Neutrophil (primary cell): ENCODE measurements at regions not wholly inside any gene's neighbourhood (a gene's known extent, or its start where the extent isn't known, plus 50 kb on each side); places are given as distances from the start of the nearest gene placed in this dataset.

Experiments used
- H3K27ac ChIP-seq: fragments of 200-600 bp; sonication (generic); 2 replicates; pipeline ENCODE4 v1.5.1; 2016; ENCODE audit warnings: mild to moderate bottlenecking, moderate library complexity
- H3K27me3 ChIP-seq: fragments of 200-600 bp; sonication (generic); 2 replicates; pipeline ENCODE4 v1.6.0; 2016; ENCODE audit warnings: mild to moderate bottlenecking
- H3K36me3 ChIP-seq: fragments of 200-600 bp; sonication (generic); 2 replicates; pipeline ENCODE4 v1.5.1; 2017
- H3K4me1 ChIP-seq, 2 experiments: fragments of 200-600 bp in 1 of 2; sonication (generic) in 1 of 2; 1 replicate in 1 of 2; 2 replicates in 1 of 2; pipeline versions ENCODE4 v1.5.1 to v1.6.1; 2013 to 2016; ENCODE audit warnings: low read depth in 1 of 2, low read length in 1 of 2, mild to moderate bottlenecking in 1 of 2, moderate library complexity in 1 of 2; ENCODE audit not compliant: control insufficient read depth in 1 of 2, insufficient read depth in 1 of 2
- H3K4me3 ChIP-seq, 2 experiments: fragments of 200-600 bp in 1 of 2; sonication (generic) in 1 of 2; 1 replicate in 1 of 2; 2 replicates in 1 of 2; pipeline ENCODE4 v1.5.1; 2013 to 2016; ENCODE audit warnings: low read depth in 1 of 2, low read length in 1 of 2, mild to moderate bottlenecking in 1 of 2, moderate library complexity in 1 of 2
- H3K9me3 ChIP-seq: fragments of 200-600 bp; sonication (generic); 2 replicates; pipeline ENCODE4 v1.5.1; 2016
- CTCF ChIP-seq: fragments of 200-600 bp; sonication (generic); IDR thresholded peaks from 2 replicates; pipeline ENCODE4 v1.5.1; 2016; ENCODE audit warnings: antibody characterized with exemption

- no peaks in the 10 kb centered on the region for H3K4me1 ChIP-seq
- H3K27ac ChIP-seq, result no peak overlapping the region
- no peaks in the 10 kb centered on the region for H3K27me3 ChIP-seq
- H3K9me3 ChIP-seq, result no peaks in the 10 kb centered on the region
- no peak for TF ChIP-seq CTCF
- H3K4me3 ChIP-seq, result no peak overlapping the region
- H3K36me3 ChIP-seq, result no peaks in the 10 kb centered on the region
Observed at GRCh38 chr12:92495108-92495507, 207.7 kb upstream of the PLEKHG7 start.

- no peak for TF ChIP-seq CTCF
- H3K4me3 ChIP-seq, result no peak overlapping the region
- no peaks in the 10 kb centered on the region for H3K4me1 ChIP-seq
- no peaks in the 10 kb centered on the region for H3K27me3 ChIP-seq
- no peaks in the 10 kb centered on the region for H3K9me3 ChIP-seq
- no peak overlapping the region for H3K27ac ChIP-seq
- no peaks in the 10 kb centered on the region for H3K36me3 ChIP-seq
Observed at GRCh38 chr12:92493816-92494215, 209.0 kb upstream of the PLEKHG7 start.

GRCh38 chr12:92492995-92493394 lies 209.8 kb upstream of the PLEKHG7 start:
- no peaks in the 10 kb centered on the region for H3K36me3 ChIP-seq
- no peak for TF ChIP-seq CTCF
- H3K27me3 ChIP-seq, result no peaks in the 10 kb centered on the region
- H3K27ac ChIP-seq, result no peak overlapping the region
- no peaks in the 10 kb centered on the region for H3K9me3 ChIP-seq
- H3K4me3 ChIP-seq, result no peak overlapping the region
- no peaks in the 10 kb centered on the region for H3K4me1 ChIP-seq

GRCh38 chr12:92492291-92492690 lies 210.5 kb upstream of the PLEKHG7 start:
- no peaks in the 10 kb centered on the region for H3K4me1 ChIP-seq
- no peak overlapping the region for H3K4me3 ChIP-seq
- no peaks in the 10 kb centered on the region for H3K36me3 ChIP-seq
- no peaks in the 10 kb centered on the region for H3K9me3 ChIP-seq
- TF ChIP-seq CTCF, result no peak
- no peak overlapping the region for H3K27ac ChIP-seq
- no peaks in the 10 kb centered on the region for H3K27me3 ChIP-seq

- Histone ChIP-seq H3K36me3 (no peaks in the 10 kb centered on the region), H3K27ac (no peak overlapping the region), H3K27me3 (no peaks in the 10 kb centered on the region), H3K9me3 (no peaks in the 10 kb centered on the region), H3K4me1 (no peaks in the 10 kb centered on the region), H3K4me3 (no peak overlapping the region)
- no peak for TF ChIP-seq CTCF
Observed at GRCh38 chr12:92489781-92490180, 213.0 kb upstream of the PLEKHG7 start.

GRCh38 chr12:92488735-92489134 lies 214.1 kb upstream of the PLEKHG7 start:
- H3K36me3 ChIP-seq, result no peaks in the 10 kb centered on the region
- no peak overlapping the region for H3K4me3 ChIP-seq
- H3K27me3 ChIP-seq, result no peaks in the 10 kb centered on the region
- H3K9me3 ChIP-seq, result no peaks in the 10 kb centered on the region
- TF ChIP-seq CTCF, result no peak
- no peaks in the 10 kb centered on the region for H3K4me1 ChIP-seq
- H3K27ac ChIP-seq, result no peak overlapping the region
